Kidney capillary endothelial cell (primary cell): ENCODE measurements at regions not wholly inside any gene's neighbourhood (a gene's known extent, or its start where the extent isn't known, plus 50 kb on each side); places are given as distances from the start of the nearest gene placed in this dataset.

Experiments used
- DNase-seq: peaks from one replicate; pipeline ENCODE4 v3.0.0-alpha.2; 2018; ENCODE audit warnings: low spot score

DNA sequence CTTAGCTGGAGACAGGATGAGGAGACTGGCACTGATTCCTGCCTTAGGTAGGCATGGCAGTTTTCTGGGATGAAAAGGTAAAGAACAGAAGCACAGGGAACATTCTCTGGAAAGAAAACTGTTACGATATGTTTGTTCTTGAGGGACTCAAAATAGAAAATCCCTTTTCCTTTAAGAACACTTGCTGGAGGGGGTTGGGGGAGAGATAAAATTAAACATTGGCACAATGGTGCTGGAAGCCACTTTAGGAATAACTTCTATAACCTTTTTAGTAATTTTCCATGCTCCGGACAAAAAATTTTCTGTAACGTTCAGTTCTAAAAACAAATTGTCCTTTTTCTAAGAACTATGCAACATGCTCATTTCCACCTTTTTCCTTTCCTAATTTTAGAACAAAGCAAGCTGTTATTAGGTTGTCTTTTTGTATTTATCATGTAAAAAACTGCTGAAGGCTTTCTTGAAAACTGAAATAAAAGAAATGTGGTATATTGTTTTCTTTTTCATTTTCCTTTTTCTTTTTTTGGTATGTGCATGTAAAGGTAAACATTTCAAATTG is 343.8 kb downstream of the EPHA4 start:
- DNase-seq = no peak

DNA sequence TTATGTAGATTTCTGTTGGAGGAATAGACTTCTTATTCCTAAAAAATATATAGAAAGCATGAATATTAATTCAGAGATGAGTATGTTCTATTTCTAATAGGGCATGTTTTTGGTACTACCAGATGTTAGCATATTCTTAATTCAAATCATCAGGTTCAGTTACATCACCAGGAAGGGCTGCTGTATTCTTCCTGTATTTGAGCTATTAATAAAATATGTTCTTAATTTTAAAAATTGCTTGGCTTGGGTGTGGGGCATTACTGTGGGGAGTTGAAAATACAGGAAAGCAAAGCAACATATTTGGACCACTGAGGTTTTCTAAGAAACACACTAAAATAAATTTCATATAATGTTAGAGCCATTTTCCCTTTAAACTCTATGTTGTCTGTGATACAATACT is 343.0 kb downstream of the EPHA4 start:
- DNase-seq = no peak

DNA sequence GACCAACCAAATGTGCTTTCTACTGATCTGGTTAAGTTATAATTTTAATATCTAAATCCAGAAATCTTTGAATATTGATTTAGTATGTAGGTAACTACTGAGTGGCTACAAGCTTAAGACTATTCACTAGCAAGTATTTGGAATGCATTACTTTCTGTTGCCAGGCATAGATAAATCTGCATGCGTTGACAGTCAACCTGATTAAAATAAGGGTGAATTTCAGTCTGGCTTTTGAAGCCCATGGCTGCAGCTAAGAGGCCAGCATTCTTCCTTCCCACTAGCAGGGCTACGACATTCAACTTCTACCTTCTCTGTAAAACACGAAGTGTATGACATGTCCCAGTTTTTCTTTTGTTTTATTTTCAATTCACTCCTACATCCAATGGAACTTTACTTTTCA is 340.6 kb downstream of the EPHA4 start:
- DNase-seq = no peak

DNA sequence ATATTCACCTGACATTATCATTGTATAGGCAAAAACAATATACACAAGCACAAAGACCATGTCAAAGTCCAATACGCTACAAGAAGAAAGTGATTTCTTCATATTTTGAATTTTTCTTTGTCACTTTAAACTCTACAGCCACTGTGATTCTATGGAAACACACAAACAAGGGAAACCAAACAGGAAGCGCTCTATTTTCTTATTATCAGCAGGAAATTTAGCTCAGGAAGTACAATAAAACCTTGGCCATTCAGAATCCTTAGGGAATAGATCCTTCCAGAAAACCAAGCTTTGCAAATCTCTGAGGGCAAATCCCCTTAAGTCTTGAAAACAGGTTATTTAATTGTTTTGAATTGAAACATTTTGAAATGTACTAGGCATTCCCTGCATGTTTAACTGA is 336.2 kb downstream of the EPHA4 start:
- peak; percentile 76 for DNase-seq

DNA sequence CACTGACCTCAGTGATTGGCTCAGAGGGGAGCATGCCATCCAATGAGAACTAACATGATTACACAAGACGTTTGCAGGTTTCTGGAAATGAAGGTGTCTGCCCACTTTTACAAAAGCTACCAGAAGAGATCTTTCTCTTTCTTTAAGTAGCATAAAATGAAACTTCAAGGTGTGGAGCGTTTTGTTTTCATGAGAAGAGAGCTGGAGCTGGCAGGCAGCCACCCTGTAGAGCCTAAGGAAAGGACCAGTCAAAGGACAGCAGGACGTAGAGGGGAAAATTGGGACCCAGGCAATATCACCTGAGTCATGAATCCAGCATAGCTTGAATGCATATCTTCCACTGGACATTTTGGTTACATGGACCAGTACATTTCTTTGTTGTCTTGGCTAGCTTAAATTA is 331.0 kb downstream of the EPHA4 start:
- DNase-seq = no peak

DNA sequence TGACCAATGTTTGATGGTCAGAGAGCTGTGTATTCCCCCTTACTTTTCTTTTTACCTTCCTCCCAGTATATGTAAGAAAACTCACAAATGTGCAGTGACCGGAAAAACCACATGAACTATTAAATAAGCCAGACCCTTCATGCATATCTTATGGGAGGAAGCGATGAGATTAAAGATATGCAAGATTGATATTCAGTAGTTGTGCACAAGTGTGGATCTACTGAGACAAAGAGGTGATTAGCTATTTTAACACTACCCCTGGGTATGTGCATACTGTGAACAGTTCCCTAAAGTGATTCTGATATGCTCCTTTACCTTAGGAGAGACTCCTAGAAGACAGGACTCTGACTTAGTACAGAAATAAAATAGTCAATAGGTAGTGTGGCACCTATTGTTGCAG is 328.3 kb downstream of the EPHA4 start:
- no peak for DNase-seq

DNA sequence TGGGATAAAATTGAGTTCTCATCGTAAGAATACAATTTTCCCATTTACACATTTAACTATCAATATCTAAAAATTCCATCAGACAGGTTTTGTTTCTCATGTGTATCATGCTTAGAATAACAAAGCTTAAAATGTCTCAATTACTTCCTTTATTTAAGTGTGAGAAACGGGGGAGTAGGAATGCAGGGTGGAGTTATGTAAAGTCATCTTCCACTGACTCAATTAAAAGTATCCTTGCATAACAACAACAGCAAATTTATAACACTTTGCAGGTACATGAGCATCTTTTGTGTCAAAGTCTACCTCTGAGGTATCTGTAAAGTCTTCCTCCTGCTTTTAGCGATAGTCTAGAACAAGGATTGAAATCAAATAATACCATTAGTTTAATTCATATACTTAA is 327.1 kb downstream of the EPHA4 start:
- no peak for DNase-seq

DNA sequence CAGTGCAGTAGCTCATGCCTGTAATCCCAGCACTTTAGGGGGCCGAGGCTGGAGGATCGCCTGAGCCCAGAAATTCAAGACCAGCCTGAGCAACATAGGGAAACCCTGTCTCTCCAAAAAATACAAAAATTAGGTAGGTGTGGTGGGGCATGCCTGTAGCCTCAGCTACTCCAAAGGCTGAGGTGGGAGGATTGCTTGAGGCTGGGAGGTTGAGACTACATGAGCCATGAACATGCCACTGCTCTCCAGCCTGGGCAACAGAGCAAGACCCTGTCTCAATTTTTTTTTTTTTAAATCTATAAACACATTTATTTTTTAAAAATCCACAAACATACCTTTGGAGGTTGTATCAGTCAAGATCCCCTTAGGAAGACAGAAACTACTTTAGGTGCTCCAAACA is 326.3 kb downstream of the EPHA4 start:
- no peak for DNase-seq

DNA sequence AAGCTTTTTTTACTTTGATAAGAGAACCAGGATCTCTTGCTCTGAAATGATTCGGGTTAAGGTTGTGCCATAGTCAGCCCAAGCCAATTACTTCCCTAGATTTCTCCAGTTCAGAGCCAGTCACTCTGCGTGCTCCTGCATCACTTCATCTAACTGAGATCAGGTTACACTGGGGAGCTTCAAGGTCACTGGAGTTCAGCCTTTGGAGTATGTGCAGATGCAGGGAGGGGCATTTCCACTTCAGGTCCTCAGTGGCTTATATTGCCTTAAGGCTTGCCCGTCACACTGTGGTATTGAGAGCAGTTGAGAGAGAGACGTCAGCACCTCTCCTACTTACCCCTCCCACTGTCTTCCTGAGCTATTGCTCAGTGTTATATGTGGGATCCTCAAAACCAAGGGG is 317.8 kb downstream of the EPHA4 start:
- no peak for DNase-seq

DNA sequence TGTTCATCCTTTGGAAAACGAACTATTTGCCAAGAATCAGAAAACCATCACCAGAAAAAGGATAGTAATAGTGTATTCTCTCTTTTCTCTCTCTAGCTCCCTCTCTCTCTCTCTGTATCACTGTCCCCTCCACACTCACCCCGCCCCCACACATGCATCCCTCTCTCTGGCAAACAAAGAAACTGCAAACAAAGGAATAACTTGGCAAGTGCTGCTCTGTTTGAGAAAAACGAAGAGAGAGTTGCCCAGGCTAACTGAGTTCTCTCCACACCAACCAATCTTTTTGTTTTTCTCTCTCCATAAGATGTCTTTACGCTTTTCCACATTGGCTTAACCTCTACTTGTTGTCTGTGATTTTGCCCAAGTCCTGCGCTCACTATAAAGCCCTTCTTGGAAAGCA is 316.2 kb downstream of the EPHA4 start:
- DNase-seq = no peak

DNA sequence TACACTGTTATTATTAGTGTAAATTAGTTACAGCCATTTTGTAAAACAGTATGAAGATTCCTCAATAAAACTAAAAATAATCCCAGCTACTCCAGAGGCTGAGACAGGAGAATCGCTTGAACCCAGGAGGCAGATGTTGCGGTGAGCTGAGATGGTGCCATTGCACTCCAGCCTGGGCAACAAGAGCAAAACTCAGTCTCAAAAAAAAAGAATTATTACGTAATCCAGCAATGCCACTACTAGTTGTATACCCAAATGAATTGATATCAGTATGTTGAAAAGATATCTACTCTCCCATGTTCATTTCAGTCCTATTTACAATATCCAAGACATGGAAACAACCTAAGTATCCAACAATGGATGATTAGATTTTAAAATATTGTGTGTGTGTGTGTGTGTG is 313.6 kb downstream of the EPHA4 start:
- DNase-seq = no peak

DNA sequence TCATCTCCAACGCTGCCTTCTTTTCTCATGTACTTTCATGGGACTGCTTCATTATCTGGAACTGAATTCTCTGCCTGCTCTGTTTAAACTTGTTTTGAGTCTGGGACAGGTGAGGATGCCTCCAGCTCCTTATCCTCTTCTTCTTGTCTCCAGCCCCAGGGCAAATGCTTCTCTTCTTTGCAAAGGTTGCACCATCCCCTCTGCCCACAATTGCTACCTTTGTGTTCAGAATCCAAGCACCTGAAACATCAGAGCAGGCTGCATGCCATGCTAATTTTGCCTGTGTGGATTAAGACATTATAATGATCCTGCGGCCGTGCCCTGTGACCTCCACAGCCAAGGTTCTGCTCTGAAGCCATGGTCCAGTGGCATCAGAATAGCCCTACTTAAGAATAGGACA is 309.5 kb downstream of the EPHA4 start:
- no peak for DNase-seq

DNA sequence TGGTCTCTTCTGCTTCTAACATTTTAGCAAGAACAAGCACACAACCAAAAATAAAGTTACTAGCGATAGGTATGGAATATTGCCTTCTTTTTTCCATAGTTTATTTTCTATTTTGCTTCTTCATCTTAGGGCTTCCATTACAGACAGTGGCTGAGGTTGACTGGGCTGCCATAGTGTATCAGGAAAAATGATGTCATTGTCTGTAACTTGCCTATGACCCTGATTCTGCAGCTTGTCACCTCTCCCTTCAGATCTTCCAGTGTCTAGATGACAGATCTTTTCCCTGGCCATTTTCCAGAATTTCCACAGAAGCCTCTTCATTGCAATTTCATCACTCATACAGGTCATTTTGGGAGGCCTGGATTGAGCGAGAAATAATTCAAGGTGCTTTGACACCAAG is 308.5 kb downstream of the EPHA4 start:
- no peak for DNase-seq

DNA sequence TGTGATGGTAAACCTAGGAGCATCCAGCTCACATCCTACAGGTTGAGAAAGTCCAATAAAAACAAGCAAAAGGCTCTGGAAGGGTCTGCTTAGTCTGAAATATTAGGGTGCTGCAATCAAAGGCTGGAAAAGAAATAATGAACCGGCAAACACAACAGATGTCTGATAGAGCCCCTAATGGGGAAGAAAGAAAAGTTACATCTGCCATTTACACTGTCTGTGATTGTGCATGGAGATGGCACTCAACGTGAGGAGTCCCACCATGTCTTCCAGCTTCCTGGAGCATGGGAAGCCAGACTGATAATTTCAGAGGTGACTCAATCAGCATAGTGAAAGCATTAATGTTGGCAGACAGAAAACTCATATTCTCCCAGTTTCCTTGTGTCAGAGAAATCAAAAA is 307.8 kb downstream of the EPHA4 start:
- DNase-seq = no peak

DNA sequence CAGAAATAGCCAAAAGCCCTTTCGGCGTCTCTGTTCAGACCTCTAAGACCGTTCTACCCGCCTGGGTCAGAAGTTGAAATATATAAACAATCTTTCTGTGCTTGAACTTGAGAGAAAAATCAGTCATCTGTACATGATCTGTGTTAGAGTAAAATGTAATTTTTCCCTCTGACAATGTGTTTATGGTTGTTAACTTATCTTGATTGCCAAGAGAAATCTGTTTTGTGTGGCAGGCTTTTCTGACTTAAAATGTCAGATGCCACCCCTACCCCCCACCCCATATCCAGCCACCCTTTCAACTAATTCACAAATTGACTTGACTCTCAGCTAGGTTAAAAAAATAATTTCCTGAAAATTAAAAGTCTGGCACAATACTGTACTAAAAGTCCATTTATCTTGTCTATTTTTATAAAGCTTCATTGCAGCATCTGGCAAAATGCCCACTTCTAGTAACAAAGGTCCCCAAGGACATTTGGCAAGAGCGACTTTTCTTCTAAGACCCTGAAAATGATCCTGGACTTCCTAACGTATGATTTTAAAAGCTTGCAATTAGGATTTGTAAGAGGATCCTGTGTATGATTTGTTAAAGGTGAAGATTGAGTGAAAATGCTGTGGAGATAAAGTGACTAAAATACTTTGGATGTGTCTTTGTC is 304.2 kb downstream of the EPHA4 start:
- no peak for DNase-seq

DNA sequence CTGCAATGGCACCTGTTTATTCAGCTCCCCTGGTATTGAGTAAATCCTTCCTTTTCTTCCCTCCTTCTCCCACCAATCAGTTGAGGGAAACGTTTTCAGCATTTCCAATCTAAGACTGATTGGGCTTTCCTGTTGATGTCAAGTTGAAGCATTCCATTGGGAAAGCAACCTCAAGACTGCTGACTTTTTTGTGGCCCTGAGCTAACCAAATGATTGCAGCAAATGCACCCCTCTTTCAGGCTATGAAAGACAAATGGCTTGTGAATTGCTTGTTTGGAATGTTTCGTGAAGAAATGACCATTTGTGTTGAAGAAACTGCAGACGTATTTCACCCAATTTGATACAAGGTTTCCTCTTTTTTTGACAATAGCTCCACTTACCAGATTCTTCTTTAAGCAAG is 303.5 kb downstream of the EPHA4 start:
- DNase-seq = no peak

DNA sequence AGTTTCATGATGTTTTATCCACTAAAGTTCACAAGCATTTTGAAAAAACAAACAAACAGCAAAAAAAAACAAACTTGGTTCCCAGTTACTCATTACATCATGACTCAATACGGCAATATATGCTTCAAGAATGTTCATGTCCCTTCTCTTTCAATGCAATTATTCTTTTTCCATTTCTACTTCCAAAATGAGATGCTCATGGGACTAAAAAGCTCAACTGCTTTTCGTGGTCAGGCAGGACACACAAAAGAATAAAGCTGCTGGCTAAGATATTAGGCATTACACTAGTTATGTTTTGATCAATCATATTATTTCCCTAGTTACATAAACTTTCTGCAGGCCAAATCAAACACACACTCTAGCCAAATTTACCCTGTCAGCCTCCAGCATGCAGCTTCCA is 301.3 kb downstream of the EPHA4 start:
- no peak for DNase-seq

DNA sequence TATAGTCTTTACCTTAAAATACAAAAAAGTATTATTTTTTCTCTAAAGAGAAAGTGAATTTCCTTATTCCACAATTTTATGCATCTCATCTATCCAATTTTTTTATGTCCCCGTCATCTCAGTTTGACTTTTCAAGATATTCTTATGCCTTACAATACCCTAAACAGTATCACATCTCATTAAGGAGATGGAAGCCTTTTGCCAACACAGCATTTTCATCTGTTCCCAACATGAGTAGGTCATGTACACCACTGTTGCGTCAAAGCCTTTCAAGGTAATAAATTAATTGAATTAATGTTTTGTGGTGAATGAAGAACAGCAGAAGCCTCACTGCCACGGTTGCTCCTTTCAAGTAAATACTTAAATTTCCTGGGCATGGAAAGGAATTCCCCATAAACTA is 299.4 kb downstream of the EPHA4 start:
- no peak for DNase-seq

DNA sequence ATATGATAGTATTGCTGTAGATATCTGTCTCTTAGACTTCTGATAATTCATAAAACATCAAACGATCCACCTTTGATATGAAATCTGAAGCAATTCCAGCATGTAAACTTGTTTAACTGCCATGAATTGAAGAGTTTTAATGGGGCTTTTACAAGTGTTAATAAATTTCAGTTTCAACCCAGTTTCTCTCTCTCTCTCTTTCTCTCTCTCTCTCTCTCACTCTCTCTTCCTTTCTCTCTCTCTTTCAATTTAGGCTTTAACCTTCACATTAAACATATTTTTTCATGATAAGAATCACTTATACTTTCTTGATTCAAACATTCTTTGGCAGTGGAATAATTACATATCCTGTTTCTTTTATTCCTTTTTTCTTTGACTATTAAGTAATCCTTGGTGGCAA is 296.1 kb downstream of the EPHA4 start:
- DNase-seq = no peak

DNA sequence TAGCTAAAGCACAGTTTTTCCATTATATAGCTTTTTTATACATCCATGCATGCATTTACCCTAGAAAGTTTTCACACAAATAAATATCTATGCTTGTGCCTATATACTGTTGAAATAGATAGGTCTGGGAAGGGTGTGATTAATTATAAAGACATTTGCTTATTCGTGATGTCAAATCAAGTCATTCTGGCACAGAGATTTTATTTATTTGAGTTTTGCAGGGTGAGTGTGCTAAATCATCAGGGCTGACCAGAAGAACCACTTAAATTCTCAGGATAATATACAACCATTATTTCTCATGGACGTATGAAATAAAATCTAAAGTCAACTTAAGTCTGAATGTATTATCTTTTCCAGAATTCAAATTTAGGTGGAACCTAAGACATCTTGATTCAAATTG is 295.5 kb downstream of the EPHA4 start:
- no peak for DNase-seq

DNA sequence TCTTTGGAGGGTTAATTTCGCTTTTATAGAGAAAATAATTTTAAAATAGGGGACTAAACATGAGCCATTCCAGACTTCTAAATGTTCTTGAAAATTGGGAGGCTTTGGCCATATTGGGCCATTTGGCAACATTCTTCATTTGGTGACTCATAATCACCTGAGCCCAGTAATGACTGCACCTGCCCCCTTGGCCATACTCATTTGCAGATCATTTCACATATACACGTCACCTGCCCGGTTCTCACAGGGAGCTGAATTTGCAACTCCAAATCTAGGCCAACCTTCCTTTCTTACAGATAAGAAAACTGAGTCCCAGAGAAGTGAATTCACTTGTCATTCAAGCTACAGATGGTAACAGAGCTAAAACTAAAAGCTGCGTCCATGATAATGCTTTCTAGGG is 289.7 kb downstream of the EPHA4 start:
- DNase-seq = no peak

DNA sequence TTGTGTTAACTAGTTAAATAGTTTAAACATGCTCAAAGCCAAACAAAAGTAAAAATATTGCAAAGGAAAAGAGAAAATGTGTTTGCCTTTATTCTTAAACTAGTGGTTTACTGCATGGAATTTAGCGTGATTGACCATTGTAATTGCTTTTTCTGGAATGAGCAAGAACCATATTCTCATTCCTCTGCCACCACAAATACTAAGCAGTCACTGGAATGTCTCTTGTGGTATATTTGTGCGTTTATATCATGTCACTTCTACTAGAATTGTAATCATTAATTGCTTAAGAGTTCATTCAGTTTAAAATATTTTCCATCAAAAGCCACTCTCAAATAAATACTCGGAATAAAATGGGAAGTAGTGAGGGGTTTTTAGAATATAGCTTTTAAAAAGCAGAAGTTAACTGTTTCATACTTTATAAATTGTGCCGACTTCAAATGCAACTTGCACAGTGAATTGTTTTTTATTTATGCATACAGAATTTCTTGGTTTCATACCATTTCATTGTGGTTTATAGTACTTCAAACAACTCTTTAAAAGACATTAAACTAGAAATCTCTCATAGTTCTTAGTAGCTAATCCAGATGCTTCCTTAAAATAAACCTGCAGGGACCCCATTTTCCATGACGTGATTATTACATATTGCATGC is 288.1 kb downstream of the EPHA4 start:
- no peak for DNase-seq

DNA sequence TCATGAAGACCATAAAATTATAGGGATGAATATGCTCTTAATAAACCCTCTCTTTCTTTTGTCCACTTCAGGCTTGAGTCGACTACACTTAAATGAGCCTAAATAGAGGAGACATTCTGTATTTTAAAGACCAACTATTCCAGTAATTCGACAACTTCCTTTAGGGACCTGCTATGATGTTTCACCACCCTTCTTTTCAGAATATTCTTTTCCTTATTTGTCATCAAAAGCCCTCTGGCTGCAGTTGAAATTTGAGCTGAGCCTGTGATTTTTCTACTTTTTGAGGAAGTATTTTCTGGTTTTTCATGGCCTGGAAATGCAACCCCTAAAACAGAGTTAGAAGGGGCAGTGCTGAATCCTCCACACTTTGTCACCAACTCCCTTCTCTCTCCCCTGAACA is 287.0 kb downstream of the EPHA4 start:
- no peak for DNase-seq

DNA sequence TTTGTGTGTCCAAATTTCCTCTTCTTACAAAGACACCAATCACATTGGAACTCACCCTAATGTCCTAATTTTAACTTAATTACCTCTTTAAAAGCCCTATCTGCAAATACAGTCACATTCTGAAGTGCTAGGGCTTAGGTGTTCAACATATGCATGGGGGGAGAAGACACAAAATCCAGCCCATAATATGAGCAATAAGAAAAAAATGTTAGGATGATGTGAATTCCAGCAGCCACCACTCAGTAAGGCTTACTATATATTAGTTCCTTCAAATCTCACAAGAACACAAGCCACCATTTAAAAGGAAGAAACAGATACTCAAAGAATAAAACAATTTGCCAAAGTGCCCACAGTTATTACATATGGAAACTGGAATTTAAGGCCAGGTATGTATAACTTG is 285.7 kb downstream of the EPHA4 start:
- DNase-seq = no peak
